GM21515 (cell line): ENCODE measurements at regions not wholly inside any gene's neighbourhood (a gene's known extent, or its start where the extent isn't known, plus 50 kb on each side); places are given as distances from the start of the nearest gene placed in this dataset.

Experiments used
- ATAC-seq: cut with Tn5 transposase; IDR thresholded peaks from one replicate; pipeline ENCODE4 v1.9.1; 2021; ENCODE audit not compliant: unreplicated experiment

GRCh38 chr7:41475801-41476459 lies 227.0 kb downstream of the INHBA start:
- no peak for ATAC-seq

DNA sequence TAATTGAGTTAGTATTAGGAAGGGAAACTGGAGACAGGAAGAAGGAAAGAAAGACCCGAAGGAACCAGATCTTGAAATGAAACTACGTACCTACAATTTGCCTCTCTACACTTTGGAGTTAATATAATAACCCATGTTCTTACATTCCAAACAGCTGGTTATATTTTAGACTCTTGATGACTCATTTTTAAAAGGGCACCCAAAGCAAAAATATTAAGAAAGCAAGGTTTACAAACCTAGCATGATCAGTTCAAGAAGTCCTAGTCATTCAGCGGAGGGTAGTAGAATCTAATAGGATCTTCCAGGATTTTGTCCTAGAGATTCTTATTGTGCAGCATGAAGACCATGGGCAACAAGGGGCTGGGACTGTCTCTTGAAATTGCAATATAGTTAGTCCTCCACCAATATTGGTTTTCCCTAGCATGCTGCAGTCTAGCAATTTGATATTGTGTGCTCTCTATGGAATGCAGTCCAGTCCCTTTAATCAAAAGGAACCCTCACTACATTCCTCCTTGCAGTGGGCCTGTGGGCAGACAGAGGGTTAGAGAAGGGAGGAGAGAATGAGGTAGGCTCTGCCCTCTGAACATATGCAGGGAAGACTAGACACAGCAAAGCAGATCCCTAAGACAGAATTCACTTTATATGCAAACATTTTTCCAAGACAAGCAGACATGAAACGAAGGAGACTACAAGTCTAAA lies 230.3 kb downstream of the INHBA start:
- no peak for ATAC-seq

- ATAC-seq, result no peak
Observed at GRCh38 chr7:41470081-41470480, 232.8 kb downstream of the INHBA start.

GRCh38 chr7:41467596-41467995 lies 235.3 kb downstream of the INHBA start:
- ATAC-seq, result no peak

GRCh38 chr7:41466760-41467384 lies 236.0 kb downstream of the INHBA start:
- no peak for ATAC-seq

GRCh38 chr7:41465571-41465970 lies 237.3 kb downstream of the INHBA start:
- no peak for ATAC-seq

DNA sequence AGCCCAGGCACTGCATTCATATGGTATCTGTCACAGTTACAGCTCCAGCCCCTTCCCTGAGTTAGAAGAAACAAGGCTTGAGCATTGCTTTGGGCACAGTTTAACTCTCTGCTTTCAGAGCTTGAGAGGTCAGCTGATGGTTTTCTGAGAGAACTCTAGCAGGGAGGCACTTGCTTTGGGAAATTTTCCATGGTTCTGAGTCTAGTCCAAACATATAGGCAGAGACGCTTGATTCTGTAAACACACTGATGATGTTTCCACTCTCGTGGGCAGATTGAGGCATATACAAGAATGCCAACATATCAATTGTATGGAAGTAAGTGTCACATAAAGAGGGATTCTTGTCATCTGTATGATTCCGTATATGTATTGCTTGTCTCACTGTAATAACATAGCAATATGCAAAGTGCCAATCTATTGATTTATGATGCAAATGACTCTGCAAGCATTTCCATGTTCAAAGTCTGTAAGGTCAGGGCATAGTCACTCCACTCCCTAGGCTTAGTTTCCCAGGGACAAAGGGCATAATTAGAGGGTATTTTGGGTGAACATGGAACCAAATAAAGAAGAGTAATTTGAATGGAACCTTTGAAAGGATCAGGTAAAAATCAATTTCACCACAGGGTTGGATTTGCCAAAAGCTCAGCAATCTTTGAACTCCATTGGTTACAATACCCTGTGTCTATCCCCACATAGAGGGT lies 239.0 kb downstream of the INHBA start:
- no peak for ATAC-seq

- no peak for ATAC-seq
Observed at GRCh38 chr7:41459623-41460261, 243.1 kb downstream of the INHBA start.

DNA sequence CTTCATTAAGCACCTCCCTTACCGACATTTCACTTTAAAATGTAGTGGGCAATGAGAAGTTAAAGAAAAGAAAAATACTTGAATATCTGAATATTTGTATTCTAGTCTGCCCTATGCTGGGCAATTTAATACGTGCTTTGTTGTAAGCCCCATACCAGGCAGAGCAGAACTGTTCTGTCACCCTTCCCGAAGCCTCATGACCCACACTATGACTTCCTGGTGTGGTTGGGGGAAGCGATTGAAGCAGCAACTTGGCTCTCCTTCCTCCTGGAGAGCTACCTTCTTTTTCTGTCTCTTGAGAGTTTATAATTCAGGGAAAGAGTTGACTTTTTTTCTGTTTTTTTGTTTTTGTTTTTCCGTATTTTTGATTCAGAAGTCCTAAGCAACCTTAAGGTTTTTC lies 243.7 kb downstream of the INHBA start:
- no peak for ATAC-seq

- no peak for ATAC-seq
Observed at GRCh38 chr7:41457832-41458437, 245.0 kb downstream of the INHBA start.

- no peak for ATAC-seq
Observed at GRCh38 chr7:41451826-41452225, 251.1 kb downstream of the INHBA start.

DNA sequence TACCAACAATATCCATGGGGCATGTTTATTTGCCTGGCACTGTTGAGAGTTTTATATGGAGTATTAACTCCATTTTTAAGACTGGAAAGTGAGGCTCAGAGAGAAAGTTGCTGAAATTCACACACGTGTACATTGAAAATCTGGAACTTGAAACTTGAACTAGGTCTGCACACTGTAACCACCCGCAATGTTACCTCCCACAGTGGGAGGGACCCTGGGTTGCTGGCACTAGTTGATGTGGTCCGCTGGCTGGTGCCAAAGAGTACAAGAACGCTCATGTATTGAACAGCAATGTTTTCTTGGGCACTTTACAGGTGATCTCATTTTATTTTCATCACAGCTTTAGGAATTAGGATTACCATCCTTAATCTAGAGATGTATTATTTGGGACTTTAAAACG lies 253.2 kb downstream of the INHBA start:
- ATAC-seq, result no peak

DNA sequence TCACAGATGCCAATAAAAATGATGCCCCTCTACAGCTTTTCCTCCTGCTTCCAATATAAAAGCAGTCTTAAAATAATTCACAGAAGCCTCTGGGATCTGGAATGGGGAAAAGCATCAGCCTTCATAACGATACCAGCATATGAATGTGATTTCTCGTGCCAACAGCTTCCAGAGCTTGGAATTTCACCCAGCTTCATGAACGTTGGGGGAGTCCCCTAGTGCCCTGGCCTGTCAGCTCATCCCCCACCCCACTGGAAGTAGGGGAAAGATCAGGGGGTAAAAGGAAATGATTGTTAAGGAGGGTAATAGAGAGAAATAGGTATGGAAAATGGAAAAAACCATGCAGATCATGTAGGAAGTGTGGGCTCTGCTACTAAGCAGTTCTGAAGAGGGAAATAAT lies 253.6 kb downstream of the INHBA start:
- ATAC-seq, result no peak

DNA sequence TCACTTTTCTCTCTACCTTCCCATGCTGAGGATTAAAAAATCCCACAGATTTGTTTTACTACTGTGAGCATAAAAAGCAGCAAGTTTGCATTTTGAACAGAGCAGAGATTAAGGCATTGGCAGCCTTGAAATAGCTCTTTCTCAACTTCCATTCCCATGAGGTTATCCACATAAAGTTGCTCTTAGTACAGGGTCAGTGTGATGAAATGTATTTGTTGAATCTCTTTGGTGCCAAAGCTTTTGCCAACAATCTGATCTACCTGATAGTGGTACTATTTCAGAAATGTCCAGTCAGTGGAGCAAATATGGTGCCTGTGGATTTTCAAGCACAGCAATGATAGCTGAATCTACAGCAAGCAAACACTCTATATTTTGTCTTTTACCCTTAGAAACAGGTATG lies 254.8 kb downstream of the INHBA start:
- no peak for ATAC-seq

GRCh38 chr7:41447450-41448042 lies 255.3 kb downstream of the INHBA start:
- ATAC-seq, result no peak

GRCh38 chr7:41446606-41447449 lies 256.1 kb downstream of the INHBA start:
- no peak for ATAC-seq

DNA sequence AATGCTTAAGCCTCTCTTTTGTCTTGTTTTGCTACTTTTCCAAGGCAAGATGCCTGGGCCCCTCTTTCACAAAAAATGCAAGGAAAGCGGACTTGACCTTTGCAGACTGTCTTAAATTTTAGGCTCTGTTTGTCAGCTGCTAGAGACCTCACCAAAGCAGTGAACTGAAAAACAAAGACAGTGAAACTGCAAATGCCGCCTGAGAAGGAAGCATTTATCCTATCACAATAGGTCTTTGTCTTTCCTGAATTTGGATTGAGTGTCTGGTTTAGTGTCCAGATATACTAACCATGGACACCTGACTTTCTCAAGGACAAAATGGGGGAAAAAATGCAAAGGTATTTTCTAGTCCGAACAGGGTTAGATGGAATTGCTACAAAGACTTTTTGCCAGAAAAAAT lies 256.9 kb downstream of the INHBA start:
- ATAC-seq, result no peak

DNA sequence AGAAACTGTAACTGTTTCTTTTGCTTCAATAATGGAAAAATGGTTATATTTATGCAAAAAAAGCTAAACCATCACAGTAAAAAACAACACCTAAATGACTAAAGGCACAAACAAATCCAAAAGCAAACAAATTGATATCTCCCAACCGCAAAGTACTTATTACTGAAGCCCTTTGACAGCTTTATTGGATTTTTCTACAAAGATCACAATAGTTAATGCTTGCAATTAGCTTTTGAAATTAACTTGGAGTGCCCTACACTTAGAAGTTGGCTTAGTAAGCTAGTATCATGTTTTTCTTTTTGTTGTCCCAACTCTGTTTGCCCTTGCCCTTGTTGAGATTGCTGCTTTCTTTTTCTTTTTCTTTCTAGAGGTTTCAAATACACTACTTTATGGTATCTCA lies 257.5 kb downstream of the INHBA start:
- ATAC-seq, result no peak

- no peak for ATAC-seq
Observed at GRCh38 chr7:41439515-41439879, 263.4 kb downstream of the INHBA start.
